ENCODE measurements at regions not wholly inside any gene's neighbourhood (a gene's known extent, or its start where the extent isn't known, plus 50 kb on each side); places are given as distances from the start of the nearest gene placed in this dataset.

GRCh38 chr3:195012100-195012499, 258.9 kb downstream of the XXYLT1 start:
- DNase-seq (ENCODE audit: low read depth in 2 of 2) = no peak

GRCh38 chr3:195012571-195012970, 258.4 kb downstream of the XXYLT1 start:
- DNase-seq (ENCODE audit: low read depth in 2 of 2) = no peak

GRCh38 chr3:195013411-195014361, 257.3 kb downstream of the XXYLT1 start:
- DNase-seq (ENCODE audit: low read depth in 2 of 2) = no peak

- DNase-seq (ENCODE audit: low read depth in 2 of 2) = no peak
Measured at GRCh38 chr3:195015021-195015420, 255.9 kb downstream of the XXYLT1 start.

- DNase-seq (ENCODE audit: low read depth in 2 of 2) = no peak
Measured at GRCh38 chr3:195017151-195017550, 253.8 kb downstream of the XXYLT1 start.
